DND-41 (cell line): ENCODE measurements at regions not wholly inside any gene's neighbourhood (a gene's known extent, or its start where the extent isn't known, plus 50 kb on each side); places are given as distances from the start of the nearest gene placed in this dataset.

Experiments used
- CTCF ChIP-seq: IDR thresholded peaks from 2 replicates; pipeline ENCODE4 v1.5.1; 2012; ENCODE audit warnings: borderline replicate concordance, low read length, moderate library complexity, mild to moderate bottlenecking; ENCODE audit not compliant: poor library complexity, severe bottlenecking; ENCODE audit errors: extremely low read depth
- EZH2 ChIP-seq: IDR thresholded peaks from 3 replicates; pipeline ENCODE4 v1.6.1; 2012; ENCODE audit warnings: borderline replicate concordance, low read depth, mild to moderate bottlenecking, moderate library complexity, low read length, inconsistent platforms; ENCODE audit not compliant: severe bottlenecking

GRCh38 chr7:136502162-136502561, 366.3 kb upstream of the CHRM2 start:
- TF ChIP-seq CTCF: no peak
- no peak for TF ChIP-seq EZH2
